Duodenal mucosa (tissue), 2 donors: ENCODE measurements at regions not wholly inside any gene's neighbourhood (a gene's known extent, or its start where the extent isn't known, plus 50 kb on each side); places are given as distances from the start of the nearest gene placed in this dataset.

Source experiments
- H3K27ac ChIP-seq: one replicate; pipeline ENCODE4 v1.7.0; 2013; ENCODE audit warnings: low read depth, low read length
- H3K27me3 ChIP-seq, 2 donors: one replicate each; pipeline ENCODE4 v1.7.0; 2013; ENCODE audit warnings: low read length in 2 of 2, control low read depth in 1 of 2; ENCODE audit not compliant: insufficient read depth in 2 of 2, control insufficient read depth in 1 of 2
- H3K36me3 ChIP-seq, 2 donors: one replicate each; pipeline ENCODE4 v1.7.0; 2013; ENCODE audit warnings: low read length in 2 of 2, control low read depth in 1 of 2; ENCODE audit not compliant: insufficient read depth in 2 of 2, control insufficient read depth in 1 of 2
- H3K4me1 ChIP-seq, 2 donors: one replicate each; pipeline ENCODE4 v1.7.0; 2013; ENCODE audit warnings: low read length in 2 of 2, control low read depth in 1 of 2; ENCODE audit not compliant: insufficient read depth in 2 of 2, control insufficient read depth in 1 of 2
- H3K4me3 ChIP-seq, 2 donors: one replicate each; pipeline ENCODE4 v1.7.0; 2013; ENCODE audit warnings: low read length in 2 of 2, low read depth in 1 of 2
- H3K9ac ChIP-seq, 2 donors: one replicate each; pipeline ENCODE4 v1.7.0; 2013; ENCODE audit warnings: low read length in 2 of 2, low read depth in 1 of 2
- H3K9me3 ChIP-seq, 2 donors: one replicate each; pipeline ENCODE4 v1.7.0; 2013; ENCODE audit warnings: low read length in 2 of 2, control low read depth in 1 of 2; ENCODE audit not compliant: control insufficient read depth in 1 of 2

DNA sequence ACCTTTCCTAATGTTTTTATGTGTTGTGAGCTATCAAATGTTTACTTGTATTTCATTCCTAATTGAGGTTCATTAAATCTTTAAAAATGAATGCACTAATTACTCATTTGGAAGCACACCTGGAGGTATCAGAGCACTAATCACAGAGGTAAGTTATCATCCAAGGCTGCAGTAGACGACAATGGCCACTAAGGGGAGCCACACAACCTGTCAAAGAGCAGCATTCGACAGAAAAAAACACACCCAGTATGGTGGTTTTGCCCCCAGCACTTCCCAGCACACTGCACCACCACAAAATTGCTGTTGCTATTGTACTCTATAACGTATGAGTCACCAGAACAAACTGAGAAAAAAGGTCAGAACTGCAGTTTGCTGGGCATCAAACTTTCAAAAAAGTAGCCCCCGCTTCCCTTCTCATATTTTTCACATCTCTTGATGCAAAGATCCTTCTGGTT lies 205.9 kb upstream of the IGF1R start:
- H3K9me3 ChIP-seq, result no peaks in the 10 kb centered on the region
- no peak overlapping the region for H3K9ac ChIP-seq
- no peak overlapping the region for H3K4me3 ChIP-seq
- no peak overlapping the region for H3K27ac ChIP-seq
- no peaks in the 10 kb centered on the region for H3K27me3 ChIP-seq
- H3K36me3 ChIP-seq, result no peaks in the 10 kb centered on the region
- H3K4me1 ChIP-seq, result no peaks in the 10 kb centered on the region

- no peaks in the 10 kb centered on the region for H3K9me3 ChIP-seq
- H3K36me3 ChIP-seq, result no peaks in the 10 kb centered on the region
- H3K27ac ChIP-seq, result no peak overlapping the region
- H3K4me1 ChIP-seq, result no peaks in the 10 kb centered on the region
- H3K4me3 ChIP-seq, result no peak overlapping the region
- H3K27me3 ChIP-seq, result no peaks in the 10 kb centered on the region
- H3K9ac ChIP-seq, result no peak overlapping the region
Observed at GRCh38 chr15:98442901-98443300, 205.4 kb upstream of the IGF1R start.

- Histone ChIP-seq H3K27ac (no peak overlapping the region), H3K4me3 (no peak overlapping the region), H3K36me3 (no peaks in the 10 kb centered on the region), H3K9ac (no peak overlapping the region), H3K27me3 (no peaks in the 10 kb centered on the region), H3K4me1 (no peaks in the 10 kb centered on the region), H3K9me3 (no peaks in the 10 kb centered on the region)
Observed at GRCh38 chr15:98443526-98443925, 204.8 kb upstream of the IGF1R start.

DNA sequence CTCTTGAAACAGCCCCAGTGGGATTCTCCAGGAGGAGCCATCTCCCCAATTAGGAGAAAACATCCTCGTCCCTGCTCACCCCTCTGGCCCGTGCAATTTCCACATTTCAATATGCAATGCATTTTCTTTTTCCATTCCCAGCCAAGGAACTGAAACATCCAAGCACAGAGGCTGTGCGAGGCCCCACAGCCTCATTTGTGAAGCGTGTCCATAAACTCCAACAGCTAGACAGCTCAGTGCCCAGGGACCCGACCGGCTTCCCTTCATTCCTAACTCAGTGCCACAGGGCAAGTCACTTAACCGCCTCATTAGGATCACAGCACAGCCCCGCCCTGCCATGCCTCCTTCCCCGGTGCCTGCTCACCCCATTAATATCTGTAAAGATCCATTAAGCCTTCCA lies 204.2 kb upstream of the IGF1R start:
- H3K27me3 ChIP-seq, result no peaks in the 10 kb centered on the region
- no peaks in the 10 kb centered on the region for H3K4me1 ChIP-seq
- H3K4me3 ChIP-seq, result no peak overlapping the region
- no peak overlapping the region for H3K9ac ChIP-seq
- H3K27ac ChIP-seq, result no peak overlapping the region
- no peaks in the 10 kb centered on the region for H3K9me3 ChIP-seq
- H3K36me3 ChIP-seq, result no peaks in the 10 kb centered on the region

- Histone ChIP-seq H3K27me3 (no peaks in the 10 kb centered on the region), H3K9me3 (no peaks in the 10 kb centered on the region), H3K4me3 (no peak overlapping the region), H3K9ac (no peak overlapping the region), H3K27ac (no peak overlapping the region), H3K4me1 (no peaks in the 10 kb centered on the region), H3K36me3 (no peaks in the 10 kb centered on the region)
Observed at GRCh38 chr15:98445315-98445714, 203.0 kb upstream of the IGF1R start.

- H3K9me3 ChIP-seq, result no peaks in the 10 kb centered on the region
- H3K4me3 ChIP-seq, result no peak overlapping the region
- no peak overlapping the region for H3K9ac ChIP-seq
Observed at GRCh38 chr15:98446083-98446482, 202.3 kb upstream of the IGF1R start.

DNA sequence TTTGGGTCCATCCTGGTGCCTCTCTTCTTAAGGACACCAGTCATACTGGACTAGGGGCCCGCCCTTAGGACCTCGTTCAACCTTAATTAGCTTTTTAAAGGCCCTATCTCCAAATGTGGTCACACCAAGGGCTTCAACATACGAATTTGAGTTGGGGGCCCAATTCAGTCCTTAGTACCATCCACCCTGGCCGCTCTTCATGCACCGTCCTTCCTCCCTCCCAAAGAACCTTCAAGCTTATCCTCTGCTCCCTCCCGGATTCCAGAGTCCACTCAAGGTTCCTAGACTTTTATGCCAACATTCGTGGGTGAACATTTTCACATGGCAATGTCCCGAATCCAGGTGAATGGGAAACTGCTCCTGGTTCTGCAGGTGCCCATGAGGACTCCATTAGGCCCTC lies 201.3 kb upstream of the IGF1R start:
- Histone ChIP-seq H3K9ac (no peak overlapping the region), H3K4me3 (no peak overlapping the region), H3K27ac (no peak overlapping the region), H3K27me3 (no peaks in the 10 kb centered on the region), H3K4me1 (no peaks in the 10 kb centered on the region), H3K36me3 (no peaks in the 10 kb centered on the region), H3K9me3 (no peaks in the 10 kb centered on the region)

More at GRCh38 chr15:98446083-98446482, 202.3 kb upstream of the IGF1R start:
- Histone ChIP-seq H3K4me1 (no peaks in the 10 kb centered on the region), H3K36me3 (no peaks in the 10 kb centered on the region), H3K27ac (no peak overlapping the region), H3K27me3 (no peaks in the 10 kb centered on the region)

DNA sequence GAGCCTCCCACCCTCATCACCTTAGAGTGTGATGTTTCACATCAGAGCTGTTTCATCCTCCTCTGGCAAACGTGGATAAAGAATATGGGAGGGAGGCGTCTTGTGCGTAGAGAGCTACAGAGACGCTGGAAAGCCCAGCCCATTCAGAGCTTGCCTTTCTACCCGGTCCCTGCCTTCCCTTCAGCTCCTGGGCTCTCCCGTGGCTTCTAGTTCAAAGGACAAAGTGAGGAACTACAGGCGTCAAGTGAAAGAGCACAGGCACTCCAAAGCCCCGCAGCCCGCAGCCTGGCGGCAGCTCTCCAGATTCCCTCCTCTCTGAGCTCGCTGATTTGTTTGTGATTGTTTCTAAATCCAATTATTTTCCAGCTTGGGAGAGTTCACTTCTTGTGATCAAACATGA lies 197.1 kb upstream of the IGF1R start:
- Histone ChIP-seq H3K9me3 (no peaks in the 10 kb centered on the region), H3K4me1 (no peaks in the 10 kb centered on the region), H3K4me3 (no peak overlapping the region), H3K36me3 (no peaks in the 10 kb centered on the region), H3K27ac (no peak overlapping the region), H3K9ac (no peak overlapping the region), H3K27me3 (no peaks in the 10 kb centered on the region)

- H3K27ac ChIP-seq, result no peak overlapping the region
- no peaks in the 10 kb centered on the region for H3K4me1 ChIP-seq
- H3K9me3 ChIP-seq, result no peaks in the 10 kb centered on the region
- no peaks in the 10 kb centered on the region for H3K36me3 ChIP-seq
- no peak overlapping the region for H3K9ac ChIP-seq
- H3K4me3 ChIP-seq, result no peak overlapping the region
- no peaks in the 10 kb centered on the region for H3K27me3 ChIP-seq
Observed at GRCh38 chr15:98452238-98452637, 196.1 kb upstream of the IGF1R start.

- no peaks in the 10 kb centered on the region for H3K4me1 ChIP-seq
- no peaks in the 10 kb centered on the region for H3K36me3 ChIP-seq
- no peak overlapping the region for H3K4me3 ChIP-seq
- no peaks in the 10 kb centered on the region for H3K27me3 ChIP-seq
- H3K9ac ChIP-seq, result no peak overlapping the region
- no peaks in the 10 kb centered on the region for H3K9me3 ChIP-seq
- H3K27ac ChIP-seq, result no peak overlapping the region
Observed at GRCh38 chr15:98455904-98456303, 192.4 kb upstream of the IGF1R start.

- Histone ChIP-seq H3K4me3 (no peak overlapping the region), H3K9me3 (peaks cover 6 to 11% of the 10 kb centered on the region in 2 donors), H3K27ac (no peak overlapping the region), H3K36me3 (no peaks in the 10 kb centered on the region), H3K27me3 (no peaks in the 10 kb centered on the region), H3K9ac (no peak overlapping the region), H3K4me1 (no peaks in the 10 kb centered on the region)
Observed at GRCh38 chr15:98476559-98476958, 171.8 kb upstream of the IGF1R start.
